ENCODE measurements at regions not wholly inside any gene's neighbourhood (a gene's known extent, or its start where the extent isn't known, plus 50 kb on each side); places are given as distances from the start of the nearest gene placed in this dataset.
"Not testable (repeated sequence)": the region's sequence is repeated elsewhere in the genome, so short reads cannot be mapped to it uniquely, and the experiment has no call there.

GRCh38 chr5:155686131-155686530 lies 640.8 kb upstream of the SGCD start:
- no peak for DNase-seq (ENCODE audit: low spot score)

- no peak for DNase-seq (ENCODE audit: low spot score)
Observed at GRCh38 chr5:155689406-155689805, 637.6 kb upstream of the SGCD start.

- no peak for DNase-seq (ENCODE audit: low spot score)
Observed at GRCh38 chr5:155696362-155696761, 630.6 kb upstream of the SGCD start.

GRCh38 chr5:155697236-155697635 lies 629.7 kb upstream of the SGCD start:
- no peak for DNase-seq (ENCODE audit: low spot score)

GRCh38 chr5:155699385-155699784 lies 627.6 kb upstream of the SGCD start:
- no peak for DNase-seq (ENCODE audit: low spot score)

GRCh38 chr5:155700333-155700732 lies 626.6 kb upstream of the SGCD start:
- DNase-seq (ENCODE audit: low spot score) = no peak

GRCh38 chr5:155711882-155712281 lies 615.1 kb upstream of the SGCD start:
- DNase-seq (ENCODE audit: low spot score) = no peak

- DNase-seq (ENCODE audit: low spot score) = not testable (repeated sequence)
Observed at GRCh38 chr5:155714435-155714834, 612.5 kb upstream of the SGCD start.

- no peak for DNase-seq (ENCODE audit: low spot score)
Observed at GRCh38 chr5:155726267-155726666, 600.7 kb upstream of the SGCD start.

GRCh38 chr5:155727512-155728145 lies 599.3 kb upstream of the SGCD start:
- DNase-seq (ENCODE audit: low spot score) = no peak

GRCh38 chr5:155728146-155728856 lies 598.7 kb upstream of the SGCD start:
- peak; percentile 87 for DNase-seq (ENCODE audit: low spot score)

GRCh38 chr5:155728857-155729683 lies 597.9 kb upstream of the SGCD start:
- DNase-seq (ENCODE audit: low spot score) = no peak

- DNase-seq (ENCODE audit: low spot score) = no peak
Observed at GRCh38 chr5:155729684-155730059, 597.3 kb upstream of the SGCD start.

GRCh38 chr5:155732587-155733376 lies 594.2 kb upstream of the SGCD start:
- DNase-seq (ENCODE audit: low spot score) = no peak

- DNase-seq (ENCODE audit: low spot score) = no peak
Observed at GRCh38 chr5:155733935-155734334, 593.0 kb upstream of the SGCD start.

- DNase-seq (ENCODE audit: low spot score) = no peak
Observed at GRCh38 chr5:155735388-155735787, 591.6 kb upstream of the SGCD start.

GRCh38 chr5:155738616-155739015 lies 588.3 kb upstream of the SGCD start:
- no peak for DNase-seq (ENCODE audit: low spot score)

GRCh38 chr5:155746367-155747038 lies 580.5 kb upstream of the SGCD start:
- no peak for DNase-seq (ENCODE audit: low spot score)

- DNase-seq (ENCODE audit: low spot score) = no peak
Observed at GRCh38 chr5:155750101-155750500, 576.9 kb upstream of the SGCD start.

GRCh38 chr5:155750571-155750970 lies 576.4 kb upstream of the SGCD start:
- DNase-seq (ENCODE audit: low spot score) = no peak

Data from mesenteric fat pad (tissue), 1 donor.